Gastroesophageal sphincter (tissue), 4 donors: ENCODE measurements at regions not wholly inside any gene's neighbourhood (a gene's known extent, or its start where the extent isn't known, plus 50 kb on each side); places are given as distances from the start of the nearest gene placed in this dataset.
A peak's percentile ranks its signal among the peaks of the same experiment; 100 is the strongest.

Source experiments
- ATAC-seq: fragments of 150-250 bp; one replicate; pipeline ENCODE4 v1.9.1; 2016; ENCODE audit warnings: mild to moderate bottlenecking, moderate library complexity
- H3K27ac ChIP-seq, 4 donors: fragments of 200-600 bp; sonication (generic) in 3 of 4; 1 replicate in 3 of 4; 2 replicates in 1 of 4; pipeline ENCODE4 v1.5.1; 2016 to 2019
- H3K27me3 ChIP-seq: fragments of 200-600 bp; sonication (generic); one replicate; pipeline ENCODE4 v1.5.1; 2019
- H3K36me3 ChIP-seq, 2 donors: fragments of 200-600 bp; sonication (generic); one replicate each; pipeline ENCODE4 v1.5.1; 2019; ENCODE audit warnings: control low read depth in 1 of 2
- H3K4me1 ChIP-seq, 3 donors: fragments of 200-600 bp; sonication (generic); 1 replicate in 2 of 3; 2 replicates in 1 of 3; pipeline ENCODE4 v1.5.1; 2016 to 2019; ENCODE audit warnings: control low read depth in 2 of 3
- H3K4me3 ChIP-seq, 2 donors: fragments of 200-600 bp; sonication (generic); one replicate each; pipeline ENCODE4 v1.5.1; 2019; ENCODE audit warnings: mild to moderate bottlenecking in 1 of 2, moderate library complexity in 1 of 2
- H3K9me3 ChIP-seq, 3 donors: fragments of 200-600 bp; sonication (generic); one replicate each; pipeline ENCODE4 v1.5.1; 2017 to 2019; ENCODE audit warnings: control low read depth in 2 of 3
- EP300 ChIP-seq: sonication (generic); formaldehyde crosslinking; IDR thresholded peaks from one replicate; pipeline ENCODE4 v1.6.1; 2017; ENCODE audit warnings: antibody characterized with exemption, mild to moderate bottlenecking
- POLR2A ChIP-seq, 2 donors: fragments of 450-650 bp; IDR thresholded peaks; one replicate each; pipeline ENCODE4 v1.6.1; 2017; ENCODE audit warnings: antibody characterized with exemption in 2 of 2, mild to moderate bottlenecking in 2 of 2, moderate library complexity in 1 of 2
- POLR2AphosphoS5 ChIP-seq: sonication (generic); formaldehyde crosslinking; IDR thresholded peaks from one replicate; pipeline ENCODE4 v1.6.1; 2017; ENCODE audit warnings: antibody characterized with exemption
- WGBS, 2 donors: methylation state at CpG; one replicate each; pipeline ENCODE4 v1.1.5; 2018; ENCODE audit warnings: low coverage in 1 of 2; 5-methylcytosine and 5-hydroxymethylcytosine counted together
- TF ChIP-seq, protein P1 (sequence below), 4 experiments: fragments of 200-600 bp in 2 of 4; fragments of 450-650 bp in 2 of 4; sonication (generic) in 1 of 4; IDR thresholded peaks; one replicate each; pipeline ENCODE4 v1.5.1; 2017 to 2019; ENCODE audit warnings: antibody characterized with exemption in 4 of 4, mild to moderate bottlenecking in 2 of 4, moderate library complexity in 2 of 4

DNA sequence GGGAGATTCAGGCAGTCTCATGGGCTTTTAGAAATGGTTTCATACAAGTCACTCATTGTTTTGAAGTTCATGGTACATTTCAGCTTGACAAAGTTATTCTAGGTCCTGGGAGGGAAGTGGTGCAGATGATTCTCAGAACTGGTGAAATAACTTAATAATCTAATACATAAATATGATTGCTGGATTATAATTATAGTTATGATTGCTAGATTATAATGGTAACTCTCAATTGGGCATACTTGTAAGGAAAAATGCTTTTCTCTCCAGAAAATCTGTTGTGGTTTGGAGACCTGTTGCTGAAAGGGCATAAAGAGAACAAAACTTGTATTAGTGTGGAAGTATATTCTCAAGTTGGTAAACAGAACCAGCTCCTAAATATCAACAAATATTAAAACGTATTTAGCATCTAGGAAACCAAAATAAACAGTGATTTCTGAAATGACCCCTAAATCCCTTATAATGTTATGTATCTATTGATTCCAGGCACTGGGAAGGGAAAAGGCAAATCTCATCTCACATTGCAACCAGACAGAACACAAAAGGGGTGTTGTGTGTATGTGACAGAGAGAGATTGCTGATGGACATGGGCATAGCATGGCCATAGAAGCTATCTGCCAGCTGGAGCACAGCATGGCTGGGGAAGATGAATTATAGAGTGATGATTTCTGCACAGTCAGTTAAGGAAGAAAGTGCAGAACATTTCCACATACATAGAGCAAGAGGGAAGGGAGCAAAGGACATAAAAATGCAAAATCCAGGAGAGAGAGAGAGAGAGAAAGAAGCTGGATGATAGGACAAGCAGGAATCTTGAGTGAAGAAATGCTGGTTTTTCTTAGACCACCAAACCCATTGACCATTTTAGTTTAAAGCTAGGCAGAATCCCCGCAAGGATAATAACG, 87.1 kb upstream of the FRY start:
- no peak for ATAC-seq
- 71 to 90% methylated on average over 2 to 3 of the region's 3 CpGs for WGBS, 2 donors
- Histone ChIP-seq H3K4me3 (no peak overlapping the region), H3K27me3 (no peaks in the 10 kb centered on the region), H3K4me1 (peaks cover 0 to 9% (median 8%) of the 10 kb centered on the region in 3 donors), H3K9me3 (no peaks in the 10 kb centered on the region), H3K36me3 (no peaks in the 10 kb centered on the region), H3K27ac (peak overlapping the region in 1 of 4 donors; percentile 3)
- TF ChIP-seq POLR2AphosphoS5 (no peak), POLR2A (IDR thresholded peaks at IDR 0.05) (no peak), EP300 (no peak)
- TF ChIP-seq, protein P1, sequence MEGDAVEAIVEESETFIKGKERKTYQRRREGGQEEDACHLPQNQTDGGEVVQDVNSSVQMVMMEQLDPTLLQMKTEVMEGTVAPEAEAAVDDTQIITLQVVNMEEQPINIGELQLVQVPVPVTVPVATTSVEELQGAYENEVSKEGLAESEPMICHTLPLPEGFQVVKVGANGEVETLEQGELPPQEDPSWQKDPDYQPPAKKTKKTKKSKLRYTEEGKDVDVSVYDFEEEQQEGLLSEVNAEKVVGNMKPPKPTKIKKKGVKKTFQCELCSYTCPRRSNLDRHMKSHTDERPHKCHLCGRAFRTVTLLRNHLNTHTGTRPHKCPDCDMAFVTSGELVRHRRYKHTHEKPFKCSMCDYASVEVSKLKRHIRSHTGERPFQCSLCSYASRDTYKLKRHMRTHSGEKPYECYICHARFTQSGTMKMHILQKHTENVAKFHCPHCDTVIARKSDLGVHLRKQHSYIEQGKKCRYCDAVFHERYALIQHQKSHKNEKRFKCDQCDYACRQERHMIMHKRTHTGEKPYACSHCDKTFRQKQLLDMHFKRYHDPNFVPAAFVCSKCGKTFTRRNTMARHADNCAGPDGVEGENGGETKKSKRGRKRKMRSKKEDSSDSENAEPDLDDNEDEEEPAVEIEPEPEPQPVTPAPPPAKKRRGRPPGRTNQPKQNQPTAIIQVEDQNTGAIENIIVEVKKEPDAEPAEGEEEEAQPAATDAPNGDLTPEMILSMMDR (IDR thresholded peaks at IDR 0.05), result no peak

- TF ChIP-seq, protein P1 (IDR thresholded peaks at IDR 0.05), result no peak
- no peak for TF ChIP-seq POLR2AphosphoS5
- no peak for TF ChIP-seq POLR2A (IDR thresholded peaks at IDR 0.05)
- TF ChIP-seq EP300, result no peak
Observed at GRCh38 chr13:31945202-31945961, 86.2 kb upstream of the FRY start.

GRCh38 chr13:31946091-31946770, 85.3 kb upstream of the FRY start:
- Histone ChIP-seq H3K4me3 (no peak overlapping the region), H3K9me3 (no peaks in the 10 kb centered on the region), H3K4me1 (peaks cover 0 to 9% (median 8%) of the 10 kb centered on the region in 3 donors), H3K36me3 (peaks cover 0 to 2% of the 10 kb centered on the region in 2 donors), H3K27ac (no peak overlapping the region), H3K27me3 (no peaks in the 10 kb centered on the region)
- TF ChIP-seq EP300 (no peak), POLR2A (IDR thresholded peaks at IDR 0.05) (no peak), POLR2AphosphoS5 (no peak)
- TF ChIP-seq, protein P1 (IDR thresholded peaks at IDR 0.05), result no peak
- WGBS, 2 donors, result 75 to 79% methylated on average over 3 of the region's 3 CpGs
- ATAC-seq, result no peak

More at GRCh38 chr13:31945202-31945961, 86.2 kb upstream of the FRY start:
- no peaks in the 10 kb centered on the region for H3K9me3 ChIP-seq
- peak; percentile 82 for ATAC-seq
- peaks cover 0 to 9% (median 8%) of the 10 kb centered on the region in 3 donors for H3K4me1 ChIP-seq
- peak overlapping the region in 1 of 4 donors; percentile 3 for H3K27ac ChIP-seq
- no peaks in the 10 kb centered on the region for H3K36me3 ChIP-seq
- no peak overlapping the region for H3K4me3 ChIP-seq
- H3K27me3 ChIP-seq, result no peaks in the 10 kb centered on the region
- 55 to 56% methylated on average over 3 to 14 of the region's 14 CpGs for WGBS, 2 donors

DNA sequence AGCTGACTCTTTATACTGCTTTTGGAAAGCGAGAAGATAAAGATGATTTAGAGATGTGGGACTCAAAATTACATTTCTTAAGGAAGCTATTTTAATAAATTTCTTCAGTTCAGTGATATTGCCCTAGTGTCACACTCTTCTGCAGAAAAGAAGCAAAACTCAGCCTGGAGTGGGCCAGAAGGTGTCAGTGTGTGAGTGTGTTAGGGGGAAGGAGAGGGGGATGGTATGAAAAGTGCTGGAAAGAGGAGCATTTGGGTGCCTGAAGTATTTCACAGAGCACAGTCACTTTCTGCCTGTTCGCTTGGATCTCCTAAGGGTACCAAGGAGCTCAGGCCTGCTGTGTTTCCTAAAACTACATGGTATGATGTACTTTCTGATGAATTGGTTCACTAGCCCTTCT, 84.5 kb upstream of the FRY start:
- ATAC-seq, result no peak
- TF ChIP-seq POLR2AphosphoS5 (no peak), EP300 (no peak), POLR2A (IDR thresholded peaks at IDR 0.05) (no peak)
- TF ChIP-seq, protein P1 (IDR thresholded peaks at IDR 0.05), result no peak
- Histone ChIP-seq H3K4me1 (peaks cover 0 to 9% (median 8%) of the 10 kb centered on the region in 3 donors), H3K4me3 (no peak overlapping the region), H3K36me3 (peaks cover 0 to 3% of the 10 kb centered on the region in 2 donors), H3K27me3 (no peaks in the 10 kb centered on the region), H3K9me3 (no peaks in the 10 kb centered on the region), H3K27ac (no peak overlapping the region)
- WGBS, 2 donors, result 87 to 100% methylated on average over 2 of the region's 2 CpGs
